Fibroblast of lung (primary cell): ENCODE measurements at regions not wholly inside any gene's neighbourhood (a gene's known extent, or its start where the extent isn't known, plus 50 kb on each side); places are given as distances from the start of the nearest gene placed in this dataset.

Experiments used
- DNase-seq, 2 donors: peaks; one replicate each; pipeline versions ENCODE4 v3.0.0 to v3.0.0-alpha.2; 2010; ENCODE audit warnings: low read depth in 2 of 2
- H2AFZ ChIP-seq: 2 replicates; pipeline ENCODE4 v1.5.1; 2012; ENCODE audit warnings: low read length, control low read depth, inconsistent platforms
- H3K27ac ChIP-seq: 2 replicates; pipeline ENCODE4 v1.5.1; 2011; ENCODE audit warnings: low read length, control low read depth; ENCODE audit not compliant: insufficient read depth
- H3K27me3 ChIP-seq: 2 replicates; pipeline ENCODE4 v1.5.1; 2011; ENCODE audit warnings: mild to moderate bottlenecking, low read length; ENCODE audit not compliant: control insufficient read depth, insufficient read depth
- H3K36me3 ChIP-seq: 2 replicates; pipeline ENCODE4 v1.5.1; 2011; ENCODE audit warnings: low read length; ENCODE audit not compliant: control insufficient read depth, insufficient read depth
- H3K4me1 ChIP-seq: 2 replicates; pipeline ENCODE4 v1.5.1; 2011; ENCODE audit warnings: low read length; ENCODE audit not compliant: control insufficient read depth, insufficient read depth; ENCODE audit errors: extremely low read depth
- H3K4me2 ChIP-seq: 2 replicates; pipeline ENCODE4 v1.5.1; 2011; ENCODE audit warnings: low read length, control low read depth; ENCODE audit not compliant: insufficient read depth; ENCODE audit errors: extremely low read depth
- H3K4me3 ChIP-seq, 4 experiments: fragments of 200-600 bp in 1 of 4; sonication (generic) in 1 of 4; replicated peaks in 1 of 4; 2 replicates each; pipeline ENCODE4 v1.5.1; 2011 to 2016; ENCODE audit warnings: low read length in 4 of 4, low read depth in 3 of 4, mild to moderate bottlenecking in 3 of 4, control low read depth in 2 of 4, inconsistent platforms in 1 of 4, mixed read lengths in 1 of 4; ENCODE audit not compliant: insufficient read depth in 1 of 4; ENCODE audit errors: control extremely low read depth in 1 of 4
- H3K79me2 ChIP-seq: 2 replicates; pipeline ENCODE4 v1.5.1; 2012; ENCODE audit warnings: mild to moderate bottlenecking, low read length, inconsistent platforms; ENCODE audit not compliant: control insufficient read depth, insufficient read depth
- H3K9ac ChIP-seq: 2 replicates; pipeline ENCODE4 v1.5.1; 2011; ENCODE audit warnings: mild to moderate bottlenecking, low read length, control low read depth; ENCODE audit not compliant: insufficient read depth
- H3K9me3 ChIP-seq: 2 replicates; pipeline ENCODE4 v1.5.1; 2012; ENCODE audit warnings: low read depth, low read length; ENCODE audit not compliant: control insufficient read depth, insufficient read depth
- H4K20me1 ChIP-seq: 2 replicates; pipeline ENCODE4 v1.5.1; 2011; ENCODE audit warnings: low read length; ENCODE audit not compliant: control insufficient read depth, insufficient read depth; ENCODE audit errors: extremely low read depth
- EZH2 ChIP-seq: IDR thresholded peaks from 2 replicates; pipeline ENCODE4 v1.5.1; 2012; ENCODE audit warnings: low read length, control low read depth, mild to moderate bottlenecking; ENCODE audit errors: missing control alignments
- TF ChIP-seq, protein P1 (sequence below), 2 donors: IDR thresholded peaks in 1 of 2; conservative IDR thresholded peaks in 1 of 2; 1 replicate in 1 of 2; 2 replicates in 1 of 2; pipeline ENCODE4 v1.5.1; 2011 to 2012; ENCODE audit warnings: low read length in 2 of 2, control low read depth in 1 of 2, inconsistent platforms in 1 of 2, low read depth in 1 of 2, mild to moderate bottlenecking in 1 of 2

DNA sequence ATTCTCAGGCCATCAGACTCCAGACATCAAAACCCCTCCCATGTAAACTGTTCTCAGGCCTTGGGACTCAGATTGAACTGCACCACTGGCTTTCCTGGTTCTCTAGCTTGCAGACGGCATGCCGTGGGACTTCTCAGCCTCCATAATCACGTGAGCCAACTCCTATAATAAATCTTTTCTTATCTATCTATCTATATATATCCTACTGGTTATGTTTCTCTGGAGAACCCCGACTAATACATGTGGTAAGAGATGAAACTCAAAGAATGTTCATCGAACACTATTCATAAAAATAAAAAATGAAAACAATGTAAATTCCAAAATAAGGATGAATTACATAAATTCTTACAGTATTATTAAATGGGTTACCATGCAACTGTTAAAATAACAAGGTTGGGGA, 84.5 kb upstream of the NTRK3 start:
- TF ChIP-seq EZH2: no peak
- Histone ChIP-seq H3K4me2 (no peak overlapping the region), H3K27ac (no peak overlapping the region)

DNA sequence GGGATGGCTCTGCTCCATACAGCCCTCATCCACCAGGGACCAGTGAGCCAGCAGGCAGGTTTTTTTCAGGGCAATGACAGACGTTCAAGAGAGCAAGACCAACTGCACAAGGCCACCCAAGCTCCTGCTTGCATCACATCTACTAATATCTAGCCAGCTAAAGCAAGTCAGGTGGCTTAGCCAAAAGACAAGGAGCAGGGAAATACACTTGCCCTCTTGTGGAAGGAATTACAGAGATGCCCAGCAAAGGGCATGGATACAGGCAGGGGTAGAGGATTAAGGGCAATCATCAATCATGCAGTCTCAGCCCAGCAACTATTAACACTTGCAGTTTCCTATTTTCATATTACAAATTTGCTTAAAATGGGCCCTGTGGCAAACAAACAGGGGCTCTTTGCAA, 81.5 kb upstream of the NTRK3 start:
- Histone ChIP-seq H3K9me3 (no peaks in the 10 kb centered on the region), H3K27me3 (no peaks in the 10 kb centered on the region), H3K79me2 (no peaks in the 10 kb centered on the region), H3K4me3 (no peak overlapping the region), H2AFZ (no peak overlapping the region), H3K27ac (no peak overlapping the region), H4K20me1 (no peaks in the 10 kb centered on the region), H3K36me3 (no peaks in the 10 kb centered on the region), H3K4me2 (no peak overlapping the region), H3K9ac (no peak overlapping the region), H3K4me1 (no peaks in the 10 kb centered on the region)
- TF ChIP-seq EZH2: no peak
- TF ChIP-seq, protein P1, sequence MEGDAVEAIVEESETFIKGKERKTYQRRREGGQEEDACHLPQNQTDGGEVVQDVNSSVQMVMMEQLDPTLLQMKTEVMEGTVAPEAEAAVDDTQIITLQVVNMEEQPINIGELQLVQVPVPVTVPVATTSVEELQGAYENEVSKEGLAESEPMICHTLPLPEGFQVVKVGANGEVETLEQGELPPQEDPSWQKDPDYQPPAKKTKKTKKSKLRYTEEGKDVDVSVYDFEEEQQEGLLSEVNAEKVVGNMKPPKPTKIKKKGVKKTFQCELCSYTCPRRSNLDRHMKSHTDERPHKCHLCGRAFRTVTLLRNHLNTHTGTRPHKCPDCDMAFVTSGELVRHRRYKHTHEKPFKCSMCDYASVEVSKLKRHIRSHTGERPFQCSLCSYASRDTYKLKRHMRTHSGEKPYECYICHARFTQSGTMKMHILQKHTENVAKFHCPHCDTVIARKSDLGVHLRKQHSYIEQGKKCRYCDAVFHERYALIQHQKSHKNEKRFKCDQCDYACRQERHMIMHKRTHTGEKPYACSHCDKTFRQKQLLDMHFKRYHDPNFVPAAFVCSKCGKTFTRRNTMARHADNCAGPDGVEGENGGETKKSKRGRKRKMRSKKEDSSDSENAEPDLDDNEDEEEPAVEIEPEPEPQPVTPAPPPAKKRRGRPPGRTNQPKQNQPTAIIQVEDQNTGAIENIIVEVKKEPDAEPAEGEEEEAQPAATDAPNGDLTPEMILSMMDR (conservative IDR thresholded peaks at IDR 0.05 in 1 of 2, IDR thresholded peaks at IDR 0.05 in 1 of 2; ENCODE audit: low read depth in 1 of 2, low read length in 2 of 2): peak in 1 of 2 donors; percentile 9
- no peak for DNase-seq

More for the DNA sequence above, 84.5 kb upstream of the NTRK3 start:
- no peaks in the 10 kb centered on the region for H3K9me3 ChIP-seq
- H3K79me2 ChIP-seq: no peaks in the 10 kb centered on the region
- H3K4me1 ChIP-seq: no peaks in the 10 kb centered on the region
- H3K36me3 ChIP-seq: no peaks in the 10 kb centered on the region
- DNase-seq: no peak
- H3K4me3 ChIP-seq: no peak overlapping the region
- H4K20me1 ChIP-seq: no peaks in the 10 kb centered on the region
- H3K27me3 ChIP-seq: no peaks in the 10 kb centered on the region
- no peak overlapping the region for H2AFZ ChIP-seq
- no peak overlapping the region for H3K9ac ChIP-seq

DNA sequence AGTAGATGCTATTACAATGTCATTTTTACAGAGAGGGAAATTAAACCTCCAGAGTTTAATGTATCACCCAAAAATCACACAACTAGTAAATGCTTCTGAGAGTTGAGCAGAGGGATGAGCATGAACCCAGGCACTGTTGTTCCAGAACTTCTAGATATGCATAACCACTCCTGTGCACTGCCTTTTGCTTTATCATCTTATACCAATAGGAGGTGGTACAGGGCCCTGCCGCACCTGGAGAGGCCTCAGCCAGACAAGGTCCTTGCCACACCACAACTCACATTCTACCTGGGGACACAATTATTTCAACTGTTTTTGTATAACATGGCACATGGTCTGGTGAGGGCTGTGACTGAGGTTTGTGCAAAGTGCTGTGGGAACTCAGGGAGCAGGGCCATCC, 78.5 kb upstream of the NTRK3 start:
- no peak overlapping the region for H3K27ac ChIP-seq
- no peak for DNase-seq
- no peaks in the 10 kb centered on the region for H4K20me1 ChIP-seq
- H3K9me3 ChIP-seq: no peaks in the 10 kb centered on the region
- H3K4me2 ChIP-seq: no peak overlapping the region
- no peak overlapping the region for H2AFZ ChIP-seq
- no peak overlapping the region for H3K4me3 ChIP-seq
- H3K9ac ChIP-seq: no peak overlapping the region
- no peaks in the 10 kb centered on the region for H3K79me2 ChIP-seq
- TF ChIP-seq EZH2: no peak
- TF ChIP-seq, protein P1 (conservative IDR thresholded peaks at IDR 0.05 in 1 of 2, IDR thresholded peaks at IDR 0.05 in 1 of 2; ENCODE audit: low read depth in 1 of 2, low read length in 2 of 2): no peak
- H3K27me3 ChIP-seq: no peaks in the 10 kb centered on the region
- no peaks in the 10 kb centered on the region for H3K36me3 ChIP-seq
- H3K4me1 ChIP-seq: no peaks in the 10 kb centered on the region
